WERI-Rb-1 (cell line): ENCODE measurements at regions not wholly inside any gene's neighbourhood (a gene's known extent, or its start where the extent isn't known, plus 50 kb on each side); places are given as distances from the start of the nearest gene placed in this dataset.

ENCODE experiments used
- DNase-seq: peaks from one replicate; pipeline ENCODE4 v3.0.0-alpha.2; 2020
- H3K27ac ChIP-seq: fragments of 250-450 bp; sonication (Bioruptor Pico); 2 replicates; pipeline ENCODE4 v1.5.1; 2020; ENCODE audit warnings: mild to moderate bottlenecking, moderate library complexity
- H3K27me3 ChIP-seq: fragments of 250-450 bp; sonication (Bioruptor Pico); 2 replicates; pipeline ENCODE4 v1.5.1; 2021; ENCODE audit warnings: mild to moderate bottlenecking, low read depth, moderate library complexity; ENCODE audit not compliant: insufficient read depth, severe bottlenecking
- H3K36me3 ChIP-seq: fragments of 250-450 bp; sonication (Bioruptor Pico); 2 replicates; pipeline ENCODE4 v1.5.1; 2020; ENCODE audit warnings: mild to moderate bottlenecking, moderate library complexity
- H3K4me3 ChIP-seq: 2 replicates; pipeline ENCODE4 v1.5.1; 2011; ENCODE audit warnings: low read depth, mild to moderate bottlenecking, control low read depth, low read length
- H3K9me3 ChIP-seq: fragments of 250-450 bp; sonication (Bioruptor Pico); 2 replicates; pipeline ENCODE4 v1.5.1; 2021; ENCODE audit warnings: mild to moderate bottlenecking, moderate library complexity; ENCODE audit not compliant: severe bottlenecking
- CTCF ChIP-seq: IDR thresholded peaks from 2 replicates; pipeline ENCODE4 v1.5.1; 2011; ENCODE audit warnings: low read depth, mild to moderate bottlenecking, control low read depth, inconsistent platforms, low read length

GRCh38 chr7:49618028-49618427 lies 155.4 kb upstream of the VWC2 start:
- Histone ChIP-seq H3K4me3 (no peak overlapping the region), H3K36me3 (no peaks in the 10 kb centered on the region), H3K9me3 (no peaks in the 10 kb centered on the region), H3K27me3 (no peaks in the 10 kb centered on the region), H3K27ac (no peak overlapping the region)
- no peak for TF ChIP-seq CTCF
- DNase-seq = no peak

- no peaks in the 10 kb centered on the region for H3K36me3 ChIP-seq
- no peaks in the 10 kb centered on the region for H3K9me3 ChIP-seq
- H3K4me3 ChIP-seq = no peak overlapping the region
- TF ChIP-seq CTCF = no peak
- H3K27me3 ChIP-seq = no peaks in the 10 kb centered on the region
- no peak for DNase-seq
- no peak overlapping the region for H3K27ac ChIP-seq
These were observed 149.5 kb upstream of the VWC2 start for GRCh38 chr7:49623943-49624342.

- TF ChIP-seq CTCF = no peak
These were observed 148.8 kb upstream of the VWC2 start for GRCh38 chr7:49624611-49625010.

GRCh38 chr7:49630513-49630912 lies 142.9 kb upstream of the VWC2 start:
- no peak for DNase-seq
- TF ChIP-seq CTCF = no peak
- H3K27me3 ChIP-seq = no peaks in the 10 kb centered on the region

More at GRCh38 chr7:49624611-49625010, 148.8 kb upstream of the VWC2 start:
- Histone ChIP-seq H3K9me3 (no peaks in the 10 kb centered on the region), H3K27ac (no peak overlapping the region), H3K4me3 (no peak overlapping the region), H3K36me3 (no peaks in the 10 kb centered on the region), H3K27me3 (no peaks in the 10 kb centered on the region)
- no peak for DNase-seq

GRCh38 chr7:49631071-49631815 lies 142.2 kb upstream of the VWC2 start:
- TF ChIP-seq CTCF = no peak
- DNase-seq = no peak
- Histone ChIP-seq H3K36me3 (no peaks in the 10 kb centered on the region), H3K27ac (no peak overlapping the region), H3K4me3 (no peak overlapping the region), H3K9me3 (no peaks in the 10 kb centered on the region), H3K27me3 (no peaks in the 10 kb centered on the region)

More at GRCh38 chr7:49630513-49630912, 142.9 kb upstream of the VWC2 start:
- H3K36me3 ChIP-seq = no peaks in the 10 kb centered on the region
- no peaks in the 10 kb centered on the region for H3K9me3 ChIP-seq
- no peak overlapping the region for H3K4me3 ChIP-seq
- H3K27ac ChIP-seq = no peak overlapping the region

GRCh38 chr7:49631960-49632359 lies 141.5 kb upstream of the VWC2 start:
- H3K4me3 ChIP-seq = no peak overlapping the region
- H3K36me3 ChIP-seq = no peaks in the 10 kb centered on the region
- no peaks in the 10 kb centered on the region for H3K9me3 ChIP-seq
- H3K27me3 ChIP-seq = no peaks in the 10 kb centered on the region
- no peak for TF ChIP-seq CTCF
- no peak overlapping the region for H3K27ac ChIP-seq
- DNase-seq = no peak
